Vagina (tissue), 2 donors: ENCODE measurements at regions not wholly inside any gene's neighbourhood (a gene's known extent, or its start where the extent isn't known, plus 50 kb on each side); places are given as distances from the start of the nearest gene placed in this dataset.

Experiments used
- CTCF ChIP-seq, 3 experiments: fragments of 450-650 bp in 2 of 3; fragments of 200-600 bp in 1 of 3; sonication (generic) in 1 of 3; IDR thresholded peaks; one replicate each; pipeline ENCODE4 v1.5.1; 2017 to 2019; ENCODE audit warnings: antibody characterized with exemption in 3 of 3, mild to moderate bottlenecking in 2 of 3, moderate library complexity in 2 of 3
- POLR2AphosphoS5 ChIP-seq, 2 donors: sonication (generic); formaldehyde crosslinking; IDR thresholded peaks; one replicate each; pipeline ENCODE4 v1.9.0; 2017; ENCODE audit warnings: antibody characterized with exemption in 2 of 2, mild to moderate bottlenecking in 2 of 2, low read depth in 1 of 2; ENCODE audit not compliant: insufficient read depth in 1 of 2

- no peak for TF ChIP-seq CTCF (IDR thresholded peaks at IDR 0.05)
- TF ChIP-seq POLR2AphosphoS5 (IDR thresholded peaks at IDR 0.05; ENCODE audit: insufficient read depth in 1 of 2, low read depth in 1 of 2), result no peak
Measured at GRCh38 chr7:41316410-41316809, 386.5 kb downstream of the INHBA start.
